Natural killer cell (primary cell): ENCODE measurements at regions not wholly inside any gene's neighbourhood (a gene's known extent, or its start where the extent isn't known, plus 50 kb on each side); places are given as distances from the start of the nearest gene placed in this dataset.

ENCODE experiments used
- ATAC-seq, 3 donors: fragments of 150-1000 bp in 2 of 3; fragments of 200-7000 bp in 1 of 3; cut with Tn5 transposase; 1 replicate in 1 of 3; 2 replicates in 2 of 3; pipeline ENCODE4 v1.10.0; 2021; ENCODE audit warnings: mild to moderate bottlenecking in 2 of 3, moderate library complexity in 2 of 3
- DNase-seq, 2 donors: peaks; one replicate each; pipeline versions ENCODE4 v3.0.0 to v3.0.0-alpha.2; 2013 to 2021; ENCODE audit warnings: mixed read lengths in 1 of 2
- H3K27ac ChIP-seq: one replicate; pipeline ENCODE4 v1.5.1; 2013; ENCODE audit warnings: mild to moderate bottlenecking, low read length
- H3K27me3 ChIP-seq: one replicate; pipeline ENCODE4 v1.6.1; 2013; ENCODE audit warnings: low read length; ENCODE audit not compliant: control insufficient read depth, insufficient read depth
- H3K36me3 ChIP-seq: one replicate; pipeline ENCODE4 v1.6.1; 2013; ENCODE audit warnings: low read length; ENCODE audit not compliant: control insufficient read depth, insufficient read depth
- H3K4me1 ChIP-seq: one replicate; pipeline ENCODE4 v1.6.1; 2013; ENCODE audit warnings: low read length; ENCODE audit not compliant: control insufficient read depth, insufficient read depth
- H3K4me3 ChIP-seq: one replicate; pipeline ENCODE4 v1.5.1; 2013; ENCODE audit warnings: low read length
- H3K9me3 ChIP-seq: one replicate; pipeline ENCODE4 v1.6.1; 2013; ENCODE audit warnings: low read length; ENCODE audit not compliant: control insufficient read depth, insufficient read depth
- H3K27ac Mint-ChIP-seq, 2 donors: one replicate each; pipeline ENCODE4 v1.8.0; 2022; ENCODE audit warnings: mild to moderate bottlenecking in 2 of 2, mixed read lengths in 2 of 2, moderate library complexity in 1 of 2
- H3K27me3 Mint-ChIP-seq, 2 donors: one replicate each; pipeline ENCODE4 v1.8.0; 2022; ENCODE audit warnings: low read depth in 2 of 2, mixed read lengths in 2 of 2
- H3K36me3 Mint-ChIP-seq: one replicate; pipeline ENCODE4 v1.8.0; 2022; ENCODE audit warnings: mixed read lengths
- H3K4me1 Mint-ChIP-seq, 2 donors: one replicate each; pipeline ENCODE4 v1.8.0; 2022; ENCODE audit warnings: mixed read lengths in 2 of 2
- H3K4me3 Mint-ChIP-seq: one replicate; pipeline ENCODE4 v1.8.0; 2022; ENCODE audit warnings: mild to moderate bottlenecking, moderate library complexity, mixed read lengths
- H3K9me3 Mint-ChIP-seq, 2 donors: one replicate each; pipeline ENCODE4 v1.8.0; 2022; ENCODE audit warnings: mixed read lengths in 2 of 2
- WGBS: methylation state at CpG from one replicate; pipeline ENCODE4 v1.1.7; 2013; ENCODE audit warnings: missing lambda C conversion rate; ENCODE audit not compliant: insufficient coverage; 5-methylcytosine and 5-hydroxymethylcytosine counted together
- intact Hi-C: fragments of 100-400 bp; cut with micrococcal nuclease; formaldehyde crosslinking; loops from one replicate; pipeline ENCODE4 v1.14.2; 2022
- TF ChIP-seq, protein P1 (sequence below): fragments of 200-600 bp; IDR thresholded peaks from one replicate; pipeline ENCODE4 v1.8.0; 2022; ENCODE audit warnings: antibody characterized with exemption

DNA sequence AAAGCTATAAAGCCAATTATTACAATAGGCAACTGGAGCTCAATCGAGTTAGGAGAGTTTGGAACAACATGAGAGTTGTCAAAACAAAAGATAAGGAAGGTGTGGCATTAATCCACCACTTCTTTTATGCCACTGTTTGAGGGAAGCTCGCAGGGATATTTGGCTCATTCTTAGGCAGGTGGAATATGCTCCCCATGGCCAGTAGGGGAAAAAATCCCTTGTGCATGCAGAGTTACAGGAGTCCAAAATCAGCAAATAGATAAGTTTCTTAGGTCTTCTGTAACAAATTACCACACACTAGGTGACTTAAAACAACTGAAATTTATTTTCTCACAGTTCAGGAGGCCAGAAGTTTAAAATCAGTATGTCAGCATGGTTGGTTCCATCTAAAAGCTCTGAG, 135.4 kb upstream of the SYNPR start:
- Histone ChIP-seq H3K27me3 (no peaks in the 10 kb centered on the region), H3K4me3 (no peak overlapping the region), H3K27ac (no peak overlapping the region), H3K36me3 (no peaks in the 10 kb centered on the region), H3K9me3 (peaks cover 3% of the 10 kb centered on the region), H3K4me1 (no peaks in the 10 kb centered on the region)
- Mint-ChIP-seq H3K9me3 (peaks cover 2% of the 10 kb centered on the region in 2 donors), H3K27ac (no peak overlapping the region), H3K4me1 (no peaks in the 10 kb centered on the region), H3K27me3 (no peaks in the 10 kb centered on the region), H3K4me3 (no peak overlapping the region), H3K36me3 (no peaks in the 10 kb centered on the region)
- TF ChIP-seq, protein P1, sequence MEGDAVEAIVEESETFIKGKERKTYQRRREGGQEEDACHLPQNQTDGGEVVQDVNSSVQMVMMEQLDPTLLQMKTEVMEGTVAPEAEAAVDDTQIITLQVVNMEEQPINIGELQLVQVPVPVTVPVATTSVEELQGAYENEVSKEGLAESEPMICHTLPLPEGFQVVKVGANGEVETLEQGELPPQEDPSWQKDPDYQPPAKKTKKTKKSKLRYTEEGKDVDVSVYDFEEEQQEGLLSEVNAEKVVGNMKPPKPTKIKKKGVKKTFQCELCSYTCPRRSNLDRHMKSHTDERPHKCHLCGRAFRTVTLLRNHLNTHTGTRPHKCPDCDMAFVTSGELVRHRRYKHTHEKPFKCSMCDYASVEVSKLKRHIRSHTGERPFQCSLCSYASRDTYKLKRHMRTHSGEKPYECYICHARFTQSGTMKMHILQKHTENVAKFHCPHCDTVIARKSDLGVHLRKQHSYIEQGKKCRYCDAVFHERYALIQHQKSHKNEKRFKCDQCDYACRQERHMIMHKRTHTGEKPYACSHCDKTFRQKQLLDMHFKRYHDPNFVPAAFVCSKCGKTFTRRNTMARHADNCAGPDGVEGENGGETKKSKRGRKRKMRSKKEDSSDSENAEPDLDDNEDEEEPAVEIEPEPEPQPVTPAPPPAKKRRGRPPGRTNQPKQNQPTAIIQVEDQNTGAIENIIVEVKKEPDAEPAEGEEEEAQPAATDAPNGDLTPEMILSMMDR: no peak
- WGBS: 92% methylated on average over 1 of the region's 2 CpGs
- ATAC-seq: no peak
- no peak for DNase-seq
- intact Hi-C loops: no loop called here

DNA sequence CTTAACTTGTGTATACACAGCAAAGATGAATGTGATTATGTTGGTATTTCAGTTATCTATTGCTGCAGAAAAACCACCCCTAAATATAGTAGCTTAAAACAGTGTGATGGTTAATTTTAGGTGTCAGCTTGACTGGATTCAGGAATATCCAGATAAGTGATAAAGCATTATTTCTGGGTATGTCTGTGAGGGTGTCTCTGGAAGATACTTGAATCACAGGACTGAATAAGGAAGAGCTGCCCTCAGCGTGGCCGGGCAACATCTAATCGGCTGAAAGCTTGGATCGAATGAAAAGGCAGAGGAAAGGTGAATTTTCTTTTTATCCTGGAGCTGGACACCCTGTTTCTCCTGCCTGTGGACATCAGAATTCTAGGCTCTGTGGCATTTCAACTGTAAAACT, 132.0 kb upstream of the SYNPR start:
- ATAC-seq: no peak
- no peak overlapping the region for H3K4me3 Mint-ChIP-seq
- DNase-seq: no peak

DNA sequence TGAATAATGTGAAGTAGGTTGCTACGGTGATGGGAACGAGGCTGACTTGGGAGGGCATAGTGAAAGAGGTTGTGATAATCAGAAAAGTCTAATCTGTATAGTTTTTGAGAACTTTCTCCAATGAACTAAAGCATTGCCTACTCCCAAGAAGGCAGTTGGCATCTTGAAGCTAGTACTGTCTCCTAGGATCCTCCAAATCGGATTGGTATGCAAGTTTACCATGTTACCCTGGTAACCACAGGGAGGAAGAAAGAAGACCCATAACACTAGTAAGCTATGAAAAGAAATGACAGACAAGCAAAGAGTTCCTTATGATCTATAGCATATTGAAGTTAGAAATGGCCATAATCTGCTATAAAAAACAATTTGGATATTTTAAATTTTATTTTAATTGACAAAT, 127.2 kb upstream of the SYNPR start:
- Histone ChIP-seq H3K4me1 (no peaks in the 10 kb centered on the region), H3K27ac (no peak overlapping the region), H3K4me3 (no peak overlapping the region), H3K9me3 (peaks cover 3% of the 10 kb centered on the region), H3K27me3 (no peaks in the 10 kb centered on the region), H3K36me3 (no peaks in the 10 kb centered on the region)
- Mint-ChIP-seq H3K4me1 (no peaks in the 10 kb centered on the region), H3K9me3 (peaks cover 0 to 4% of the 10 kb centered on the region in 2 donors), H3K4me3 (no peak overlapping the region), H3K27ac (no peak overlapping the region), H3K27me3 (no peaks in the 10 kb centered on the region), H3K36me3 (no peaks in the 10 kb centered on the region)
- ATAC-seq (no peak), DNase-seq (no peak)
- intact Hi-C loops: no loop called here
- TF ChIP-seq, protein P1: no peak
- WGBS: 66% methylated on average over 3 of the region's 3 CpGs

More for the DNA sequence above, 132.0 kb upstream of the SYNPR start:
- H3K4me3 ChIP-seq: no peak overlapping the region
- H3K4me1 Mint-ChIP-seq: no peaks in the 10 kb centered on the region
- no peaks in the 10 kb centered on the region for H3K36me3 Mint-ChIP-seq
- no peak overlapping the region for H3K27ac ChIP-seq
- H3K4me1 ChIP-seq: no peaks in the 10 kb centered on the region
- no peaks in the 10 kb centered on the region for H3K36me3 ChIP-seq
- TF ChIP-seq, protein P1: no peak
- H3K9me3 Mint-ChIP-seq: peaks cover 2 to 6% of the 10 kb centered on the region in 2 donors
- intact Hi-C loops: no loop called here
- H3K27me3 Mint-ChIP-seq: no peaks in the 10 kb centered on the region
- peaks cover 3% of the 10 kb centered on the region for H3K9me3 ChIP-seq
- WGBS: 96% methylated on average over 4 of the region's 4 CpGs
- H3K27me3 ChIP-seq: no peaks in the 10 kb centered on the region
- H3K27ac Mint-ChIP-seq: no peak overlapping the region

DNA sequence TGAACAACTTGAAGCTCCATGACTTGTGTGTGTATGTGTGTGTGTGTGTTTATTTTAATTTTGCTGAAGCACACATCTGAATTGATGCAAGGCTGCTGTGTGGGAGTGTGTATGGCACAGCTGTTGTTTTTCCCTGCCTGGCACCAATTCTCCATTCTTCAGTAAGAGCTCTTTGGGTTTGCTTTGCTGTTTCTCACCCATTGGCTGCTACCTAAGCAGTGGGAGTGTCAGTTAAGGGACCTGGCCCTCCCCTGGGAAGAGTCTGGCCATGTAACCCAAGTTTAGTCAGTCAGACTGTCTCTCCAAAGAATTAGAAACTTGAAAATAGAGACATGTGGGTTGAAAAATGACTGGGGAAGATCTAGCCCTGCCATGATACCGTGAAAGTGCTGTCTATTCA, 126.2 kb upstream of the SYNPR start:
- no peak overlapping the region for H3K4me3 ChIP-seq
- no peak overlapping the region for H3K27ac ChIP-seq
- H3K27me3 ChIP-seq: no peaks in the 10 kb centered on the region
- no peaks in the 10 kb centered on the region for H3K4me1 ChIP-seq
- H3K36me3 Mint-ChIP-seq: no peaks in the 10 kb centered on the region
- 89% methylated on average over 1 of the region's 1 CpG for whole genome bisulfite sequencing
- no peak overlapping the region for H3K4me3 Mint-ChIP-seq
- H3K9me3 ChIP-seq: peaks cover under 1% of the 10 kb centered on the region
- H3K36me3 ChIP-seq: no peaks in the 10 kb centered on the region
- DNase-seq: no peak
- H3K4me1 Mint-ChIP-seq: no peaks in the 10 kb centered on the region
- intact Hi-C loops: no loop called here
- H3K27ac Mint-ChIP-seq: no peak overlapping the region
- ATAC-seq: no peak
- H3K9me3 Mint-ChIP-seq: peaks cover 4 to 8% of the 10 kb centered on the region in 2 donors
- TF ChIP-seq, protein P1: no peak
- no peaks in the 10 kb centered on the region for H3K27me3 Mint-ChIP-seq
